ENCODE measurements at regions not wholly inside any gene's neighbourhood (a gene's known extent, or its start where the extent isn't known, plus 50 kb on each side); places are given as distances from the start of the nearest gene placed in this dataset.

DNA sequence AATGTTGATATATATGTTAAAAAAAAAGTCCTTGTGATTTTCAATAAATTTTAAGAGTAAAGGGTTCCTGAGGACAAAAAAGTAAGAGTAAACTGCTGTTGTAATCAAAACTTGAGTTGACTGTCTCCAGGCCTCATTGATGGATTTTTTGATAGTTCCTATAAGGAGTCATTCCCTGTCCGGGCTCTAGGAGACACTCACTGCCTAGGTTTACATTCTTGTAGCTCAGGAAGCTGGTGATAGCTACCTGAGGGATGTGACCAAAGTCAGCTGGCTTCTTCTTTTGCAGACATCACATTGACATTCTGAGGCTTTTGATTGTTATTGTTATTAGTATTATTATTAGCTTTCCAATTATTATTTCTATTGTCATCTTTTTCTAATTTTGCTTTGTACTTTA, 116.5 kb upstream of the FBXL7 start:
- DNase-seq, result peak in 1 of 7 donors; percentile 21
- no peak overlapping the region for H3K4me3 ChIP-seq
- no peaks in the 10 kb centered on the region for H3K36me3 ChIP-seq (replicated peaks in 1 of 2)
- WGBS, 4 donors, result 43 to 65% (median 58%) methylated on average over 1 of the region's 1 CpG
- H3K27ac ChIP-seq, result no peak overlapping the region
- intact Hi-C loops (cut with DNase I), result no loop called here
- H3K9me3 ChIP-seq (replicated peaks in 1 of 3), result no peaks in the 10 kb centered on the region
- H3K27me3 ChIP-seq, result no peaks in the 10 kb centered on the region
- TF ChIP-seq, protein P1, sequence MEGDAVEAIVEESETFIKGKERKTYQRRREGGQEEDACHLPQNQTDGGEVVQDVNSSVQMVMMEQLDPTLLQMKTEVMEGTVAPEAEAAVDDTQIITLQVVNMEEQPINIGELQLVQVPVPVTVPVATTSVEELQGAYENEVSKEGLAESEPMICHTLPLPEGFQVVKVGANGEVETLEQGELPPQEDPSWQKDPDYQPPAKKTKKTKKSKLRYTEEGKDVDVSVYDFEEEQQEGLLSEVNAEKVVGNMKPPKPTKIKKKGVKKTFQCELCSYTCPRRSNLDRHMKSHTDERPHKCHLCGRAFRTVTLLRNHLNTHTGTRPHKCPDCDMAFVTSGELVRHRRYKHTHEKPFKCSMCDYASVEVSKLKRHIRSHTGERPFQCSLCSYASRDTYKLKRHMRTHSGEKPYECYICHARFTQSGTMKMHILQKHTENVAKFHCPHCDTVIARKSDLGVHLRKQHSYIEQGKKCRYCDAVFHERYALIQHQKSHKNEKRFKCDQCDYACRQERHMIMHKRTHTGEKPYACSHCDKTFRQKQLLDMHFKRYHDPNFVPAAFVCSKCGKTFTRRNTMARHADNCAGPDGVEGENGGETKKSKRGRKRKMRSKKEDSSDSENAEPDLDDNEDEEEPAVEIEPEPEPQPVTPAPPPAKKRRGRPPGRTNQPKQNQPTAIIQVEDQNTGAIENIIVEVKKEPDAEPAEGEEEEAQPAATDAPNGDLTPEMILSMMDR (IDR thresholded peaks at IDR 0.05), result peak; percentile 10 to 61 (median 42)
- no peak for TF ChIP-seq POLR2A (IDR thresholded peaks at IDR 0.05)
- no peaks in the 10 kb centered on the region for H3K4me1 ChIP-seq (replicated peaks in 1 of 2)

DNA sequence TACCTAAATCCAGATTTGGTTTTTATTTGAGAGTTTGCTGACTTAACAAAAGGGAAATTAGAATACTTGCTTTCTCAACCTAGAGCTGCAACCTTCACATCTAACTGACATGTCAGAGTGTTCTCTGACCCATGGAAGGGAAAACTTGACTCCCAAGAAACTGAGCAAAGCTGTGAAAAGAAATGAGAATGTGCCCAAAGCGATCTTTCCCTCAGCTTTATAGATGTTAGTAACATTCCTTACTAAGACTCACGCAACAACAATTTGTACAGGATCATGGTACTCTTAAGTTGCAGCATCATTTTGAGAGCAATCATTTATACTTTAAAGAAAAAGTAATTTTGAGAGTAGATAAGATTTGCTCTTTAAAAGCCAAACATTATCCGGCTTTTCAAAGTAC, 117.0 kb upstream of the FBXL7 start:
- WGBS, 4 donors, result 91 to 96% (median 96%) methylated on average over 3 of the region's 3 CpGs
- DNase-seq, result no peak
- Histone ChIP-seq H3K27ac (no peak overlapping the region), H3K9me3 (replicated peaks in 1 of 3) (no peaks in the 10 kb centered on the region), H3K4me3 (no peak overlapping the region), H3K27me3 (no peaks in the 10 kb centered on the region), H3K4me1 (replicated peaks in 1 of 2) (no peaks in the 10 kb centered on the region), H3K36me3 (replicated peaks in 1 of 2) (no peaks in the 10 kb centered on the region)
- no peak for TF ChIP-seq POLR2A (IDR thresholded peaks at IDR 0.05)
- TF ChIP-seq, protein P1 (IDR thresholded peaks at IDR 0.05), result no peak
- intact Hi-C loops (cut with DNase I), result no loop called here

- intact Hi-C loops (cut with DNase I), result no loop called here
- no peak for DNase-seq
- no peaks in the 10 kb centered on the region for H3K27me3 ChIP-seq
- no peaks in the 10 kb centered on the region for H3K36me3 ChIP-seq (replicated peaks in 1 of 2)
- H3K4me1 ChIP-seq (replicated peaks in 1 of 2), result no peaks in the 10 kb centered on the region
- no peaks in the 10 kb centered on the region for H3K9me3 ChIP-seq (replicated peaks in 1 of 3)
- TF ChIP-seq, protein P1 (IDR thresholded peaks at IDR 0.05), result no peak
- no peak for TF ChIP-seq POLR2A (IDR thresholded peaks at IDR 0.05)
- no peak overlapping the region for H3K4me3 ChIP-seq
- H3K27ac ChIP-seq, result no peak overlapping the region
- WGBS, 4 donors, result 82 to 94% (median 93%) methylated on average over 2 of the region's 2 CpGs
These were observed 122.2 kb upstream of the FBXL7 start for GRCh38 chr5:15377573-15378340.

DNA sequence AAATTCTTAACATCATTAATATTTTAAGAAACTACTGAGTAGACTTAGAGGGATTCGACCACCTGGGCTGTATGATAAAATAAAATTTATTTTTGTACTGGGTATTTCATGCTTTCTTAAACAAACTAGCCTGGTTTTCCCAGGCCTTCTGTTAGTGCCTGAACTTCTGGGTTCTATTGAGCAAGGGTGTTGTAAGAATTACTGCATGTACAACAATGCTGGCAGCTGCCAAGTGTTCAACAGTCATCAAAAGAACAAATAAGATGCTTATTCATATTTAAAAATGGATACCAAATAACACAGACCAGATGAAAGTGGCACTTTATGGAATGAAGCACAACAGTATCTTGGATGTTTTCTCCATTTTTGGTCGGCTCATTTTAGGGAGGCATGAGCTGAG, 123.2 kb upstream of the FBXL7 start:
- no peak for DNase-seq
- TF ChIP-seq, protein P1 (IDR thresholded peaks at IDR 0.05), result no peak
- TF ChIP-seq POLR2A (IDR thresholded peaks at IDR 0.05), result no peak
- no peaks in the 10 kb centered on the region for H3K4me1 ChIP-seq (replicated peaks in 1 of 2)
- WGBS, 4 donors, result 79 to 92% (median 89%) methylated on average over 2 of the region's 2 CpGs
- no peaks in the 10 kb centered on the region for H3K9me3 ChIP-seq (replicated peaks in 1 of 3)
- H3K36me3 ChIP-seq (replicated peaks in 1 of 2), result no peaks in the 10 kb centered on the region
- H3K27ac ChIP-seq, result no peak overlapping the region
- no peaks in the 10 kb centered on the region for H3K27me3 ChIP-seq
- intact Hi-C loops (cut with DNase I), result no loop called here
- no peak overlapping the region for H3K4me3 ChIP-seq
